ENCODE measurements at regions not wholly inside any gene's neighbourhood (a gene's known extent, or its start where the extent isn't known, plus 50 kb on each side); places are given as distances from the start of the nearest gene placed in this dataset.

DNA sequence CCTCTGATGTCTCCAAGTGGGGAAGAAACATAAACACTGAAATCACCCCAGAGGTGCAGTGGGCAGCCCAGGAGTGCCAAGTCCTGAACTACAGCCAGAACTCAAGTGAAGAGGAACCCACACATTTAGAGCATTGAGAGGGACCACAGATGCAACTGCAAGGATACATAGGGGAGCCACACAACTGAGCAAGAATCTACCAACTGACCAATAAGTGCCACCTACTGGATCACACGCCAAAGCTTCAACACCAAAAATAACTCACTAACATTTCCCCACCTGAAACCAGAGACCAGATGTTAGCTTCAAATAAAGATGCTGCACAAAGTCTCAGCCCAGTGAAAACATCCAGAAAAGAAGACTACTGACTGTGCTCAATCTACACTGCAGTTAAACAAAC lies 276.7 kb upstream of the GRIA3 start:
- Histone ChIP-seq H3K36me3 (ENCODE audit: control insufficient read depth in 2 of 2, insufficient read depth in 1 of 2, low read length in 2 of 2) (no peaks in the 10 kb centered on the region), H3K4me1 (ENCODE audit: control insufficient read depth, insufficient read depth, low read length) (no peaks in the 10 kb centered on the region), H3K27ac (ENCODE audit: extremely low read depth, low read depth, low read length) (no peak overlapping the region), H3K9me3 (ENCODE audit: control insufficient read depth, insufficient read depth, low read depth, low read length) (no peaks in the 10 kb centered on the region), H3K4me3 (ENCODE audit: low read depth, low read length) (no peak overlapping the region)
- TF ChIP-seq ZNF521 (tag by site-specific recombination; IDR thresholded peaks at IDR 0.05) (no peak), ZNF248 (tag by site-specific recombination; IDR thresholded peaks at IDR 0.05) (no peak), RBAK (tag by site-specific recombination; IDR thresholded peaks at IDR 0.05) (no peak), ZNF426 (tag by site-specific recombination; IDR thresholded peaks at IDR 0.05) (no peak), BCL11A (tag by site-specific recombination; IDR thresholded peaks at IDR 0.05; ENCODE audit: low read depth) (no peak), GLI4 (tag by site-specific recombination; IDR thresholded peaks at IDR 0.05) (no peak), ZNF214 (tag by site-specific recombination; IDR thresholded peaks at IDR 0.05; ENCODE audit: borderline replicate concordance) (no peak), ZBTB7A (tag by site-specific recombination; IDR thresholded peaks at IDR 0.05; ENCODE audit: low read depth) (no peak), ZNF664 (tag by site-specific recombination; IDR thresholded peaks at IDR 0.05) (no peak), SETDB1 (IDR thresholded peaks at IDR 0.05; ENCODE audit: insufficient read length, low read length) (no peak), ZSCAN30 (tag by site-specific recombination; IDR thresholded peaks at IDR 0.05) (no peak), GLIS2 (tag by site-specific recombination; IDR thresholded peaks at IDR 0.05) (no peak), ZNF514 (tag by site-specific recombination; IDR thresholded peaks at IDR 0.05) (no peak), HOXC10 (CRISPR knock-in tag; IDR thresholded peaks at IDR 0.05) (no peak)
- TF ChIP-seq, protein P1, sequence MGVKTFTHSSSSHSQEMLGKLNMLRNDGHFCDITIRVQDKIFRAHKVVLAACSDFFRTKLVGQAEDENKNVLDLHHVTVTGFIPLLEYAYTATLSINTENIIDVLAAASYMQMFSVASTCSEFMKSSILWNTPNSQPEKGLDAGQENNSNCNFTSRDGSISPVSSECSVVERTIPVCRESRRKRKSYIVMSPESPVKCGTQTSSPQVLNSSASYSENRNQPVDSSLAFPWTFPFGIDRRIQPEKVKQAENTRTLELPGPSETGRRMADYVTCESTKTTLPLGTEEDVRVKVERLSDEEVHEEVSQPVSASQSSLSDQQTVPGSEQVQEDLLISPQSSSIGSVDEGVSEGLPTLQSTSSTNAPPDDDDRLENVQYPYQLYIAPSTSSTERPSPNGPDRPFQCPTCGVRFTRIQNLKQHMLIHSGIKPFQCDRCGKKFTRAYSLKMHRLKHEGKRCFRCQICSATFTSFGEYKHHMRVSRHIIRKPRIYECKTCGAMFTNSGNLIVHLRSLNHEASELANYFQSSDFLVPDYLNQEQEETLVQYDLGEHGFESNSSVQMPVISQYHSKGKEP (tag by site-specific recombination; IDR thresholded peaks at IDR 0.05), result no peak
- TF ChIP-seq, protein P2, sequence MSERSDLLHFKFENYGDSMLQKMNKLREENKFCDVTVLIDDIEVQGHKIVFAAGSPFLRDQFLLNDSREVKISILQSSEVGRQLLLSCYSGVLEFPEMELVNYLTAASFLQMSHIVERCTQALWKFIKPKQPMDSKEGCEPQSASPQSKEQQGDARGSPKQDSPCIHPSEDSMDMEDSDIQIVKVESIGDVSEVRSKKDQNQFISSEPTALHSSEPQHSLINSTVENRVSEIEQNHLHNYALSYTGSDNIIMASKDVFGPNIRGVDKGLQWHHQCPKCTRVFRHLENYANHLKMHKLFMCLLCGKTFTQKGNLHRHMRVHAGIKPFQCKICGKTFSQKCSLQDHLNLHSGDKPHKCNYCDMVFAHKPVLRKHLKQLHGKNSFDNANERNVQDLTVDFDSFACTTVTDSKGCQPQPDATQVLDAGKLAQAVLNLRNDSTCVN (tag by site-specific recombination; optimal IDR thresholded peaks at IDR 0.05), result no peak
- TF ChIP-seq, protein P3, sequence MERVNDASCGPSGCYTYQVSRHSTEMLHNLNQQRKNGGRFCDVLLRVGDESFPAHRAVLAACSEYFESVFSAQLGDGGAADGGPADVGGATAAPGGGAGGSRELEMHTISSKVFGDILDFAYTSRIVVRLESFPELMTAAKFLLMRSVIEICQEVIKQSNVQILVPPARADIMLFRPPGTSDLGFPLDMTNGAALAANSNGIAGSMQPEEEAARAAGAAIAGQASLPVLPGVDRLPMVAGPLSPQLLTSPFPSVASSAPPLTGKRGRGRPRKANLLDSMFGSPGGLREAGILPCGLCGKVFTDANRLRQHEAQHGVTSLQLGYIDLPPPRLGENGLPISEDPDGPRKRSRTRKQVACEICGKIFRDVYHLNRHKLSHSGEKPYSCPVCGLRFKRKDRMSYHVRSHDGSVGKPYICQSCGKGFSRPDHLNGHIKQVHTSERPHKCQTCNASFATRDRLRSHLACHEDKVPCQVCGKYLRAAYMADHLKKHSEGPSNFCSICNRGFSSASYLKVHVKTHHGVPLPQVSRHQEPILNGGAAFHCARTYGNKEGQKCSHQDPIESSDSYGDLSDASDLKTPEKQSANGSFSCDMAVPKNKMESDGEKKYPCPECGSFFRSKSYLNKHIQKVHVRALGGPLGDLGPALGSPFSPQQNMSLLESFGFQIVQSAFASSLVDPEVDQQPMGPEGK (tag by site-specific recombination; IDR thresholded peaks at IDR 0.05), result no peak
- TF ChIP-seq, protein P4, sequence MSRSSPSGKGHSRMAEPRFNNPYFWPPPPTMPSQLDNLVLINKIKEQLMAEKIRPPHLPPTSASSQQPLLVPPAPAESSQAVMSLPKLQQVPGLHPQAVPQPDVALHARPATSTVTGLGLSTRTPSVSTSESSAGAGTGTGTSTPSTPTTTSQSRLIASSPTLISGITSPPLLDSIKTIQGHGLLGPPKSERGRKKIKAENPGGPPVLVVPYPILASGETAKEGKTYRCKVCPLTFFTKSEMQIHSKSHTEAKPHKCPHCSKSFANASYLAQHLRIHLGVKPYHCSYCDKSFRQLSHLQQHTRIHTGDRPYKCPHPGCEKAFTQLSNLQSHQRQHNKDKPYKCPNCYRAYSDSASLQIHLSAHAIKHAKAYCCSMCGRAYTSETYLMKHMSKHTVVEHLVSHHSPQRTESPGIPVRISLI (tag by site-specific recombination; IDR thresholded peaks at IDR 0.05), result no peak
- TF ChIP-seq, protein P5, sequence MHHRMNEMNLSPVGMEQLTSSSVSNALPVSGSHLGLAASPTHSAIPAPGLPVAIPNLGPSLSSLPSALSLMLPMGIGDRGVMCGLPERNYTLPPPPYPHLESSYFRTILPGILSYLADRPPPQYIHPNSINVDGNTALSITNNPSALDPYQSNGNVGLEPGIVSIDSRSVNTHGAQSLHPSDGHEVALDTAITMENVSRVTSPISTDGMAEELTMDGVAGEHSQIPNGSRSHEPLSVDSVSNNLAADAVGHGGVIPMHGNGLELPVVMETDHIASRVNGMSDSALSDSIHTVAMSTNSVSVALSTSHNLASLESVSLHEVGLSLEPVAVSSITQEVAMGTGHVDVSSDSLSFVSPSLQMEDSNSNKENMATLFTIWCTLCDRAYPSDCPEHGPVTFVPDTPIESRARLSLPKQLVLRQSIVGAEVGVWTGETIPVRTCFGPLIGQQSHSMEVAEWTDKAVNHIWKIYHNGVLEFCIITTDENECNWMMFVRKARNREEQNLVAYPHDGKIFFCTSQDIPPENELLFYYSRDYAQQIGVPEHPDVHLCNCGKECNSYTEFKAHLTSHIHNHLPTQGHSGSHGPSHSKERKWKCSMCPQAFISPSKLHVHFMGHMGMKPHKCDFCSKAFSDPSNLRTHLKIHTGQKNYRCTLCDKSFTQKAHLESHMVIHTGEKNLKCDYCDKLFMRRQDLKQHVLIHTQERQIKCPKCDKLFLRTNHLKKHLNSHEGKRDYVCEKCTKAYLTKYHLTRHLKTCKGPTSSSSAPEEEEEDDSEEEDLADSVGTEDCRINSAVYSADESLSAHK (tag by site-specific recombination; IDR thresholded peaks at IDR 0.05), result no peak
- TF ChIP-seq, protein P6, sequence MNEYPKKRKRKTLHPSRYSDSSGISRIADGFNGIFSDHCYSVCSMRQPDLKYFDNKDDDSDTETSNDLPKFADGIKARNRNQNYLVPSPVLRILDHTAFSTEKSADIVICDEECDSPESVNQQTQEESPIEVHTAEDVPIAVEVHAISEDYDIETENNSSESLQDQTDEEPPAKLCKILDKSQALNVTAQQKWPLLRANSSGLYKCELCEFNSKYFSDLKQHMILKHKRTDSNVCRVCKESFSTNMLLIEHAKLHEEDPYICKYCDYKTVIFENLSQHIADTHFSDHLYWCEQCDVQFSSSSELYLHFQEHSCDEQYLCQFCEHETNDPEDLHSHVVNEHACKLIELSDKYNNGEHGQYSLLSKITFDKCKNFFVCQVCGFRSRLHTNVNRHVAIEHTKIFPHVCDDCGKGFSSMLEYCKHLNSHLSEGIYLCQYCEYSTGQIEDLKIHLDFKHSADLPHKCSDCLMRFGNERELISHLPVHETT (tag by site-specific recombination; IDR thresholded peaks at IDR 0.05), result no peak
- ChIA-PET CTCF (no interaction called here), POLR2A (no interaction called here)
